ENCODE measurements at regions not wholly inside any gene's neighbourhood (a gene's known extent, or its start where the extent isn't known, plus 50 kb on each side); places are given as distances from the start of the nearest gene placed in this dataset.

GRCh38 chr12:42960087-42960527 lies 370.6 kb upstream of the PRICKLE1 start:
- Histone ChIP-seq H4K91ac (ENCODE audit: insufficient read length, low read depth, low read length) (no peak overlapping the region), H2AK5ac (ENCODE audit: insufficient read length, low read length) (no peak overlapping the region), H2BK12ac (ENCODE audit: insufficient read length, low read depth, low read length) (no peak overlapping the region), H4K8ac (replicated peaks; ENCODE audit: insufficient read length, low read depth, low read length) (no peak overlapping the region), H2BK20ac (ENCODE audit: low read depth, low read length, poor library complexity, severe bottlenecking) (no peak overlapping the region), H4K5ac (ENCODE audit: insufficient read length, low read depth, low read length) (no peak overlapping the region), H3K4ac (ENCODE audit: low read depth, low read length) (no peak overlapping the region), H3K4me2 (ENCODE audit: insufficient read depth, insufficient read length, low read length) (no peak overlapping the region), H3K79me1 (ENCODE audit: insufficient read depth, low read depth, low read length, poor library complexity, severe bottlenecking) (no peaks in the 10 kb centered on the region), H3K27ac (ENCODE audit: insufficient read length, low read depth, low read length) (no peak overlapping the region), H3K56ac (ENCODE audit: insufficient read length, low read depth, low read length) (no peak overlapping the region), H4K20me1 (ENCODE audit: control insufficient read depth, insufficient read depth, insufficient read length) (no peaks in the 10 kb centered on the region), H3T11ph (ENCODE audit: low read length) (no peak overlapping the region), H3K23me2 (ENCODE audit: insufficient read length, low read depth, low read length, poor library complexity, severe bottlenecking) (no peaks in the 10 kb centered on the region), H3K18ac (ENCODE audit: insufficient read length, low read depth, low read length) (no peak overlapping the region), H3K9me3 (ENCODE audit: control insufficient read depth, low read depth, low read length) (no peaks in the 10 kb centered on the region), H2AFZ (ENCODE audit: low read length) (no peak overlapping the region), H2BK15ac (ENCODE audit: low read depth, low read length) (no peak overlapping the region), H2BK5ac (ENCODE audit: insufficient read length, low read length) (no peak overlapping the region), H2BK120ac (ENCODE audit: low read depth, low read length, poor library complexity, severe bottlenecking) (no peak overlapping the region), H3K27me3 (ENCODE audit: insufficient read depth, low read length) (no peaks in the 10 kb centered on the region), H3K79me2 (ENCODE audit: insufficient read depth, low read length) (no peaks in the 10 kb centered on the region), H3K14ac (ENCODE audit: insufficient read depth, low read length) (no peak overlapping the region), H3K23ac (ENCODE audit: insufficient read length, low read depth, low read length) (no peak overlapping the region), H3K4me1 (ENCODE audit: insufficient read depth, low read length) (no peaks in the 10 kb centered on the region; the same call in 1 of the 2 replicates), H3K9ac (ENCODE audit: extremely low read depth, insufficient read length, low read length) (no peak overlapping the region)
- DNase-seq, result no peak
- TF ChIP-seq CTCF (conservative IDR thresholded peaks at IDR 0.05), result no peak
- H3K4me3 Mint-ChIP-seq, result no peak overlapping the region
- H3K4me1 Mint-ChIP-seq, result no peaks in the 10 kb centered on the region
- no CpG with 5 or more reads among the region's 4 CpGs for WGBS (ENCODE audit: extremely low coverage, insufficient read length, low lambda C conversion rate)
- H3K27ac Mint-ChIP-seq, result no peak overlapping the region
- no peaks in the 10 kb centered on the region for H3K27me3 Mint-ChIP-seq (ENCODE audit: low read depth)
- no peaks in the 10 kb centered on the region for H3K9me3 Mint-ChIP-seq
- no peaks in the 10 kb centered on the region for H3K36me3 Mint-ChIP-seq (ENCODE audit: insufficient read depth in 1 of 3, low read depth in 3 of 3)
